Neural progenitor cell (in vitro differentiated cells): ENCODE measurements at regions not wholly inside any gene's neighbourhood (a gene's known extent, or its start where the extent isn't known, plus 50 kb on each side); places are given as distances from the start of the nearest gene placed in this dataset.
A peak's percentile ranks its signal among the peaks of the same experiment; 100 is the strongest.

Experiments
- DNase-seq: peaks from one replicate; pipeline ENCODE4 v3.0.0-alpha.2; 2016; ENCODE audit warnings: low spot score
- H2AFZ ChIP-seq: fragments of 200-600 bp; sonication (generic); replicated peaks from 2 replicates; pipeline ENCODE4 v1.6.1; 2016; ENCODE audit warnings: antibody characterized with exemption
- H3F3A ChIP-seq: fragments of 200-600 bp; sonication (generic); 2 replicates; pipeline ENCODE4 v1.6.1; 2016; ENCODE audit warnings: antibody characterized with exemption, low read depth
- H3K27ac ChIP-seq: fragments of 200-600 bp; sonication (generic); 2 replicates; pipeline ENCODE4 v1.5.1; 2016; ENCODE audit warnings: mild to moderate bottlenecking
- H3K27me3 ChIP-seq: fragments of 200-600 bp; sonication (generic); 2 replicates; pipeline ENCODE4 v1.6.1; 2016; ENCODE audit warnings: mild to moderate bottlenecking, moderate library complexity
- H3K36me3 ChIP-seq: fragments of 200-600 bp; sonication (generic); 2 replicates; pipeline ENCODE4 v1.5.1; 2016
- H3K4me1 ChIP-seq: fragments of 200-600 bp; sonication (generic); 2 replicates; pipeline ENCODE4 v1.6.1; 2016; ENCODE audit warnings: mixed run types
- H3K4me2 ChIP-seq: fragments of 200-600 bp; sonication (generic); 2 replicates; pipeline ENCODE4 v1.6.1; 2016
- H3K4me3 ChIP-seq: fragments of 200-600 bp; sonication (generic); 2 replicates; pipeline ENCODE4 v1.5.1; 2016
- H3K79me2 ChIP-seq: fragments of 200-600 bp; sonication (generic); 2 replicates; pipeline ENCODE4 v1.6.1; 2016; ENCODE audit warnings: low read depth
- H3K9ac ChIP-seq: fragments of 200-600 bp; sonication (generic); 2 replicates; pipeline ENCODE4 v1.6.1; 2016
- H3K9me3 ChIP-seq: fragments of 200-600 bp; sonication (generic); 2 replicates; pipeline ENCODE4 v1.5.1; 2016; ENCODE audit warnings: low read depth
- H4K20me1 ChIP-seq: fragments of 200-600 bp; sonication (generic); 2 replicates; pipeline ENCODE4 v1.6.1; 2016; ENCODE audit warnings: low read depth
- H3K27ac Mint-ChIP-seq: 3 replicates; pipeline ENCODE4 v1.8.0; 2021; ENCODE audit warnings: mixed read lengths
- H3K27me3 Mint-ChIP-seq: 2 replicates; pipeline ENCODE4 v1.8.0; 2022; ENCODE audit warnings: low read depth, mild to moderate bottlenecking, inconsistent platforms, moderate library complexity, mixed read lengths; ENCODE audit not compliant: insufficient read depth
- H3K36me3 Mint-ChIP-seq: 3 replicates; pipeline ENCODE4 v1.8.0; 2021; ENCODE audit warnings: mixed read lengths
- H3K4me1 Mint-ChIP-seq: 3 replicates; pipeline ENCODE4 v1.8.0; 2021; ENCODE audit warnings: mixed read lengths
- H3K4me3 Mint-ChIP-seq: 3 replicates; pipeline ENCODE4 v1.8.0; 2021; ENCODE audit warnings: mild to moderate bottlenecking, moderate library complexity, mixed read lengths
- H3K9me3 Mint-ChIP-seq: 3 replicates; pipeline ENCODE4 v1.8.0; 2020; ENCODE audit warnings: mixed read lengths
- EZH2 ChIP-seq: fragments of 200-600 bp; sonication (generic); IDR thresholded peaks from 2 replicates; pipeline ENCODE4 v1.6.1; 2017; ENCODE audit warnings: antibody characterized with exemption, mild to moderate bottlenecking, moderate library complexity
- EZH2phosphoT487 ChIP-seq: fragments of 200-600 bp; sonication (generic); IDR thresholded peaks from 2 replicates; pipeline ENCODE4 v1.6.1; 2017; ENCODE audit warnings: antibody characterized with exemption
- TF ChIP-seq, protein P1 (sequence below): fragments of 200-600 bp; sonication (generic); IDR thresholded peaks from 2 replicates; pipeline ENCODE4 v1.5.1; 2017; ENCODE audit warnings: antibody characterized with exemption, mild to moderate bottlenecking

DNA sequence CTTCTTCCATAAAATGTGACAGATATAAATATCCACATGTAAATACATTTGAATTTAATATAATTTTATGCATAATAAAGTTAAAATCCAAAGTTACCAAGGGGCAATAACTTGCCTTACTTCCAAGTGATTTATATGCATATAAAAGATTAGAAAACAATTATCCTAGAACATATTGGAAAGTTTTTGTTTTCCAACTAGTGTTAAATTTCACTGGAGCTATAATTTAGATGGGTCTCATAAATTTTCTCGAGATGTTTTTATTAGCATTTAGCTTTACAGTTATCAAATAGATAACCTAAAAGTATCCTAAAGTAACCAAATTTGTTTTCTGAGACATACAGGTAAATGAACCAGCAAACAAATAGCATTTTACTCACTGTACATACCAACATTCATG is 225.3 kb downstream of the SPRY2 start:
- no peaks in the 10 kb centered on the region for H3K9me3 ChIP-seq
- no peak overlapping the region for H3K4me2 ChIP-seq
- no peaks in the 10 kb centered on the region for H4K20me1 ChIP-seq
- TF ChIP-seq, protein P1, sequence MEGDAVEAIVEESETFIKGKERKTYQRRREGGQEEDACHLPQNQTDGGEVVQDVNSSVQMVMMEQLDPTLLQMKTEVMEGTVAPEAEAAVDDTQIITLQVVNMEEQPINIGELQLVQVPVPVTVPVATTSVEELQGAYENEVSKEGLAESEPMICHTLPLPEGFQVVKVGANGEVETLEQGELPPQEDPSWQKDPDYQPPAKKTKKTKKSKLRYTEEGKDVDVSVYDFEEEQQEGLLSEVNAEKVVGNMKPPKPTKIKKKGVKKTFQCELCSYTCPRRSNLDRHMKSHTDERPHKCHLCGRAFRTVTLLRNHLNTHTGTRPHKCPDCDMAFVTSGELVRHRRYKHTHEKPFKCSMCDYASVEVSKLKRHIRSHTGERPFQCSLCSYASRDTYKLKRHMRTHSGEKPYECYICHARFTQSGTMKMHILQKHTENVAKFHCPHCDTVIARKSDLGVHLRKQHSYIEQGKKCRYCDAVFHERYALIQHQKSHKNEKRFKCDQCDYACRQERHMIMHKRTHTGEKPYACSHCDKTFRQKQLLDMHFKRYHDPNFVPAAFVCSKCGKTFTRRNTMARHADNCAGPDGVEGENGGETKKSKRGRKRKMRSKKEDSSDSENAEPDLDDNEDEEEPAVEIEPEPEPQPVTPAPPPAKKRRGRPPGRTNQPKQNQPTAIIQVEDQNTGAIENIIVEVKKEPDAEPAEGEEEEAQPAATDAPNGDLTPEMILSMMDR = no peak
- no peak for TF ChIP-seq EZH2
- TF ChIP-seq EZH2phosphoT487 = no peak
- H3K27me3 Mint-ChIP-seq = no peaks in the 10 kb centered on the region
- H3K9ac ChIP-seq = no peak overlapping the region
- peaks cover 12% of the 10 kb centered on the region for H3K9me3 Mint-ChIP-seq
- H2AFZ ChIP-seq = no peak overlapping the region
- DNase-seq = no peak
- H3K4me3 ChIP-seq = no peak overlapping the region
- no peaks in the 10 kb centered on the region for H3K4me1 ChIP-seq
- H3K27ac ChIP-seq = no peak overlapping the region
- H3F3A ChIP-seq = no peaks in the 10 kb centered on the region
- no peaks in the 10 kb centered on the region for H3K36me3 ChIP-seq
- no peaks in the 10 kb centered on the region for H3K79me2 ChIP-seq
- H3K27me3 ChIP-seq = no peaks in the 10 kb centered on the region
- peaks cover 15% of the 10 kb centered on the region for H3K4me1 Mint-ChIP-seq
- no peak overlapping the region for H3K4me3 Mint-ChIP-seq
- no peak overlapping the region for H3K27ac Mint-ChIP-seq
- peaks cover 2% of the 10 kb centered on the region for H3K36me3 Mint-ChIP-seq

DNA sequence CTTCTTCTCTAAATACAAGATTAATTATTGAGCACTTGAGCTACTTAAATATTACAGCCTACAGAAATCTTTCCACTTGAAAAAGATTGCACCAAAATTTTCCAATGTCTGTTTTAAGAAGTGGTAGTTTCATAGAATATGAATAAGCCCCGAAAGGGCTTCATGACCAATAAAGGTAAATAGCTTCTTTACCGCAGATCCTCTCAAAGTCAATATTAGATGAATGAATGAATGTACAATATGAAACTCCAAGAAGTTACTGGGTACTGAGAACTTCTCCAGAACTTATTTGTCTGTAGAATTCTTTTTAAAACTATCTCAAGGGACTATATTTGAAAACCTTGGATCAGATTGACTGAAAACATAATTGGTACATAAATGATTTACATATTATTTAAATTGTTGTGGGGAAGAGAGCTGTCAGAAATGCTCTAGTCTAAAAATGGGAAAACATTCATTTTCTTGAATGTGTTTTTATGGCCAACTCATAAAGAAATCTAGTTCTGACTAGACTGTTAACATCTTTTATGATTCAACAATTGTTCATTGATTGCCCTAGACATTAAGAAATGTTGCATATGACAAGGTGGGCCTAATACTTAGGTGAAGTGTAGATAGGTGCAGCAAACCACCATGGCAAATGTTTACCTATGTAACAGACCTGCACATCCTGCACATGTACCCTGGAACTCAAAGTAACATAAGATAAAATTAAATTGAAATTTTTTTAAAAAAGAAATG is 227.0 kb downstream of the SPRY2 start:
- no peak for DNase-seq
- Histone ChIP-seq H3K4me1 (no peaks in the 10 kb centered on the region), H4K20me1 (no peaks in the 10 kb centered on the region), H3F3A (no peaks in the 10 kb centered on the region), H3K36me3 (no peaks in the 10 kb centered on the region), H3K27me3 (no peaks in the 10 kb centered on the region), H3K4me2 (no peak overlapping the region), H3K27ac (no peak overlapping the region), H3K9ac (no peak overlapping the region), H3K4me3 (no peak overlapping the region), H3K79me2 (no peaks in the 10 kb centered on the region), H2AFZ (no peak overlapping the region), H3K9me3 (no peaks in the 10 kb centered on the region)
- H3K4me1 Mint-ChIP-seq = peaks cover 18% of the 10 kb centered on the region
- H3K36me3 Mint-ChIP-seq = peaks cover 2% of the 10 kb centered on the region
- TF ChIP-seq, protein P1 = no peak
- TF ChIP-seq EZH2phosphoT487 (no peak), EZH2 (no peak)
- H3K9me3 Mint-ChIP-seq = peaks cover 12% of the 10 kb centered on the region
- no peak overlapping the region for H3K4me3 Mint-ChIP-seq
- no peak overlapping the region for H3K27ac Mint-ChIP-seq
- no peaks in the 10 kb centered on the region for H3K27me3 Mint-ChIP-seq

DNA sequence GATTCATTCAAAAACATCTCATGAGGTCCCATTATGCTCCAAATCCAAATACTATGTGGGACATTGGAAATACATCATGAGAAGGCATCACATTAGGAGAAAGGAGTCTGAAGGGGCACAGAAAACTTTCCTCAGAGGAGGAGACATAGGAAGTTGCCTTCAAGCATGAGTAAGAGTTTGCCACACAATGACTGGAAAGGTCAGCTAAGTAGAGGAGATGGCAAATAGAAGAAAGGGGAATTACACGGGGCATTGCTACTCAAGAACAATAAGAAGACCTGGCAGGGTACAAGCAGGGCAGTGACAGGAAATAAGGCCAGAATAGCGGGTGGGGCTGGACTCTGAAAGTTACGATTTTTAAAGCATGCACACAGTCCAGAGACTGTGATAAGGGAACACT is 231.6 kb downstream of the SPRY2 start:
- Histone ChIP-seq H3K9me3 (no peaks in the 10 kb centered on the region), H3F3A (no peaks in the 10 kb centered on the region), H2AFZ (peak overlapping the region; percentile 21), H3K27me3 (no peaks in the 10 kb centered on the region), H3K36me3 (no peaks in the 10 kb centered on the region), H3K9ac (no peak overlapping the region), H3K4me2 (no peak overlapping the region), H3K4me3 (no peak overlapping the region), H4K20me1 (no peaks in the 10 kb centered on the region), H3K4me1 (no peaks in the 10 kb centered on the region), H3K27ac (no peak overlapping the region), H3K79me2 (no peaks in the 10 kb centered on the region)
- Mint-ChIP-seq H3K4me1 (peaks cover 5% of the 10 kb centered on the region), H3K4me3 (no peak overlapping the region), H3K27ac (no peak overlapping the region), H3K27me3 (no peaks in the 10 kb centered on the region), H3K9me3 (peaks cover 6% of the 10 kb centered on the region), H3K36me3 (peaks cover 2% of the 10 kb centered on the region)
- no peak for TF ChIP-seq EZH2
- TF ChIP-seq, protein P1 = no peak
- no peak for TF ChIP-seq EZH2phosphoT487
- no peak for DNase-seq
